HCT116 (cell line): ENCODE measurements at regions not wholly inside any gene's neighbourhood (a gene's known extent, or its start where the extent isn't known, plus 50 kb on each side); places are given as distances from the start of the nearest gene placed in this dataset.

ENCODE experiments used
- ATAC-seq: fragments of 200-7000 bp; cut with Tn5 transposase; 2 replicates; pipeline ENCODE4 v1.9.1; 2020; ENCODE audit warnings: mild to moderate bottlenecking, moderate library complexity
- BruUV-seq: library from RNA; stranded (reverse); fragments of 400-500 nt; replicated peaks from 2 replicates; lab custom pipeline; 2021; lab: Mats Ljungman, UMichigan
- CTCF ChIA-PET: fragments of 300-600 bp; sonication (Branson Sonifier 250); formaldehyde crosslinking; loops from one replicate; lab custom pipeline; 2021; ENCODE audit warnings: antibody characterized with exemption; lab: Charles Lee
- POLR2A ChIA-PET: fragments of 300-600, 350-600 bp; sonication (Branson Sonifier 250); formaldehyde crosslinking; loops from one replicate; lab custom pipeline; 2021; ENCODE audit warnings: antibody characterized with exemption; lab: Charles Lee
- RAD21 ChIA-PET, 2 experiments: fragments of 300-600 bp; sonication (Branson Sonifier 250); formaldehyde crosslinking; loops; one replicate each; lab custom pipeline; 2023; ENCODE audit warnings: low total read pairs in 2 of 2; ENCODE audit not compliant: uncharacterized antibody in 2 of 2, unreplicated experiment in 2 of 2, low non-redundant PET in 1 of 2; lab: Charles Lee
- DNase-seq: peaks from one replicate; pipeline ENCODE4 v3.0.0-alpha.2; 2010; ENCODE audit warnings: low read depth, low spot score
- H2AFZ ChIP-seq: fragments of 200-600 bp; shearing (Covaris generic), sonication (generic); 2 replicates; pipeline ENCODE4 v1.6.1; 2017; ENCODE audit warnings: low read depth, mixed run types, mixed read lengths, antibody characterized with exemption, low read length; ENCODE audit not compliant: poor library complexity, severe bottlenecking
- H3K27ac ChIP-seq: 2 replicates; pipeline ENCODE4 v1.5.1; 2012; ENCODE audit warnings: low read depth, low read length
- H3K27me3 ChIP-seq: fragments of 200-600 bp; sonication (generic); 2 replicates; pipeline ENCODE4 v1.6.1; 2016; ENCODE audit warnings: mixed run types, low read length, mixed read lengths; ENCODE audit not compliant: insufficient read depth
- H3K36me3 ChIP-seq, 2 experiments: fragments of 200-500 bp in 1 of 2; fragments of 200-600 bp in 1 of 2; sonication (Bioruptor generic) in 1 of 2; sonication (generic) in 1 of 2; 2 replicates each; pipeline versions ENCODE4 v1.5.1 to v1.6.1; 2014 to 2016; ENCODE audit warnings: low read length in 2 of 2, inconsistent platforms in 1 of 2, mixed read lengths in 1 of 2, mixed run types in 1 of 2; ENCODE audit not compliant: insufficient read depth in 2 of 2, control insufficient read depth in 1 of 2
- H3K4me1 ChIP-seq, 2 experiments: fragments of 200-600 bp in 1 of 2; sonication (generic) in 1 of 2; 2 replicates each; pipeline versions ENCODE4 v1.5.1 to v1.6.1; 2012 to 2017; ENCODE audit warnings: low read length in 2 of 2, inconsistent platforms in 1 of 2, mild to moderate bottlenecking in 1 of 2, mixed read lengths in 1 of 2, mixed run types in 1 of 2, moderate library complexity in 1 of 2; ENCODE audit not compliant: insufficient read depth in 2 of 2, control insufficient read depth in 1 of 2
- H3K4me2 ChIP-seq: fragments of 200-600 bp; sonication (generic); 2 replicates; pipeline ENCODE4 v1.6.1; 2017; ENCODE audit warnings: mixed run types, low read length, mixed read lengths
- H3K4me3 ChIP-seq, 2 experiments: fragments of 200-600 bp in 1 of 2; sonication (generic) in 1 of 2; replicated peaks in 1 of 2; 2 replicates each; pipeline ENCODE4 v1.5.1; 2011 to 2016; ENCODE audit warnings: low read length in 2 of 2, control low read depth in 1 of 2, low read depth in 1 of 2, mild to moderate bottlenecking in 1 of 2, mixed read lengths in 1 of 2, mixed run types in 1 of 2
- H3K79me2 ChIP-seq: fragments of 200-600 bp; sonication (generic); 2 replicates; pipeline ENCODE4 v1.6.1; 2017; ENCODE audit warnings: mild to moderate bottlenecking, mixed run types, low read length, moderate library complexity, mixed read lengths; ENCODE audit not compliant: insufficient read depth
- H3K9ac ChIP-seq: fragments of 200-600 bp; sonication (generic); 2 replicates; pipeline ENCODE4 v1.6.1; 2016; ENCODE audit warnings: low read length, mixed read lengths
- H3K9me2 ChIP-seq: fragments of 200-600 bp; sonication (generic), shearing (Covaris generic); 2 replicates; pipeline ENCODE4 v1.6.1; 2017; ENCODE audit warnings: mixed run types, mild to moderate bottlenecking, moderate library complexity; ENCODE audit not compliant: insufficient read depth
- H3K9me3 ChIP-seq, 2 experiments: fragments of 200-500 bp in 1 of 2; fragments of 200-600 bp in 1 of 2; sonication (Bioruptor generic) in 1 of 2; sonication (generic) in 1 of 2; 2 replicates each; pipeline ENCODE4 v1.6.1; 2014 to 2017; ENCODE audit warnings: low read length in 2 of 2, mixed read lengths in 2 of 2, inconsistent platforms in 1 of 2, low read depth in 1 of 2, mild to moderate bottlenecking in 1 of 2, mixed run types in 1 of 2, moderate library complexity in 1 of 2; ENCODE audit not compliant: control insufficient read depth in 1 of 2, insufficient read depth in 1 of 2
- H4K20me1 ChIP-seq: fragments of 200-600 bp; sonication (generic), shearing (Covaris generic); 2 replicates; pipeline ENCODE4 v1.6.1; 2017; ENCODE audit warnings: mixed run types, mild to moderate bottlenecking, moderate library complexity; ENCODE audit not compliant: insufficient read depth
- CBX3 ChIP-seq: IDR thresholded peaks from 2 replicates; pipeline ENCODE4 v1.6.1; 2012; ENCODE audit warnings: low read depth
- CEBPB ChIP-seq: IDR thresholded peaks from 2 replicates; pipeline ENCODE4 v1.6.1; 2012; ENCODE audit warnings: low read depth
- ELF1 ChIP-seq: IDR thresholded peaks from 2 replicates; pipeline ENCODE4 v1.6.1; 2012; ENCODE audit warnings: low read depth, borderline replicate concordance
- FOSL1 ChIP-seq: IDR thresholded peaks from 2 replicates; pipeline ENCODE4 v1.6.1; 2012; ENCODE audit warnings: low read depth
- POLR2A ChIP-seq: IDR thresholded peaks from 2 replicates; pipeline ENCODE4 v1.7.0; 2011; ENCODE audit warnings: borderline replicate concordance; ENCODE audit not compliant: insufficient read depth, insufficient read length; ENCODE audit errors: extremely low read depth
- REST ChIP-seq: IDR thresholded peaks from 2 replicates; pipeline ENCODE4 v1.6.1; 2012; ENCODE audit warnings: low read depth
- SP1 ChIP-seq: IDR thresholded peaks from 2 replicates; pipeline ENCODE4 v1.6.1; 2012; ENCODE audit warnings: low read depth
- TCF7L2 ChIP-seq: IDR thresholded peaks from 2 replicates; pipeline ENCODE4 v1.7.0; 2011; ENCODE audit warnings: borderline replicate concordance, inconsistent platforms; ENCODE audit not compliant: insufficient read depth, insufficient read length; ENCODE audit errors: extremely low read depth
- YY1 ChIP-seq: IDR thresholded peaks from 2 replicates; pipeline ENCODE4 v1.6.1; 2011; ENCODE audit warnings: low read length, low read depth, moderate library complexity, mild to moderate bottlenecking; ENCODE audit not compliant: insufficient replicate concordance; ENCODE audit errors: extremely low read depth
- ZFX ChIP-seq: fragments of 450-650 bp; IDR thresholded peaks from 2 replicates; pipeline ENCODE4 v1.6.1; 2017
- ZNF274 ChIP-seq: fragments of 200-500 bp; sonication (Bioruptor generic); IDR thresholded peaks from 2 replicates; pipeline ENCODE4 v1.6.1; 2014; ENCODE audit warnings: mild to moderate bottlenecking, low read depth, low read length, inconsistent platforms
- intact Hi-C: fragments of 100-400 bp; cut with micrococcal nuclease; formaldehyde crosslinking; loops from 2 replicates; pipeline ENCODE4 v1.10.0; 2022
- TF ChIP-seq, protein P1 (sequence below): IDR thresholded peaks from 2 replicates; pipeline ENCODE4 v1.6.1; 2012
- TF ChIP-seq, protein P2 (sequence below), 3 experiments: fragments of 200-600 bp in 1 of 3; sonication (generic) in 1 of 3; IDR thresholded peaks in 2 of 3; conservative IDR thresholded peaks in 1 of 3; 2 replicates each; pipeline ENCODE4 v1.5.1; 2012 to 2017; ENCODE audit warnings: low read depth in 2 of 3, low read length in 2 of 3, antibody characterized with exemption in 1 of 3, borderline replicate concordance in 1 of 3, control low read depth in 1 of 3, mild to moderate bottlenecking in 1 of 3, mixed read lengths in 1 of 3, mixed run types in 1 of 3, moderate library complexity in 1 of 3; ENCODE audit not compliant: insufficient read depth in 1 of 3

DNA sequence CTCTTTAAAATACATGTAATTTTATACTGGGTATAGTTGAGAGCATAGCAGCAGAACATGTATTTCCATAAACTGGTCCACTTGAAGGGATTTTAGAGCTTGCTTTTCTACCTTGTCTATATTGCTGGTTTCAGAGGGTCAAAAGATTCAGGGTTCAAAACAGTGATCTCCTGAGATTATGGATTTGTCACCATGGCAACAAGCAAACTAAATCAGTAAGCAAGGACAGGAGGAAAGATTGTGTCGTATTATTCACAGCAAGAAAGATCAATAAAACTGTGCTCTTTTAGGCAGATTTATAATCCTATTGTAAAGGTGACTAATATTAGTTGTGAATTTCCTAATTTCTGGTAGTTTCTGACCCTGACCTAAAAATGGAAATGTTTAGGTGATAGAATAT lies 496.4 kb downstream of the LMO7 start:
- H3K36me3 ChIP-seq, result no peaks in the 10 kb centered on the region
- H3K4me3 ChIP-seq, result no peak overlapping the region
- CTCF ChIA-PET, result no interaction called here
- no peaks in the 10 kb centered on the region for H3K79me2 ChIP-seq
- no TSS peak for BruUV-seq
- no peak overlapping the region for H2AFZ ChIP-seq
- no peaks in the 10 kb centered on the region for H3K4me1 ChIP-seq
- H3K27ac ChIP-seq, result no peak overlapping the region
- no peaks in the 10 kb centered on the region for H3K27me3 ChIP-seq
- H3K9me3 ChIP-seq, result no peaks in the 10 kb centered on the region
- TF ChIP-seq FOSL1 (no peak), REST (no peak), TCF7L2 (no peak), ZNF274 (no peak), YY1 (no peak), SP1 (no peak), CBX3 (no peak), CEBPB (no peak), POLR2A (no peak), ELF1 (no peak), ZFX (no peak)
- TF ChIP-seq, protein P1, sequence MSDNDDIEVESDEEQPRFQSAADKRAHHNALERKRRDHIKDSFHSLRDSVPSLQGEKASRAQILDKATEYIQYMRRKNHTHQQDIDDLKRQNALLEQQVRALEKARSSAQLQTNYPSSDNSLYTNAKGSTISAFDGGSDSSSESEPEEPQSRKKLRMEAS, result no peak
- TF ChIP-seq, protein P2, sequence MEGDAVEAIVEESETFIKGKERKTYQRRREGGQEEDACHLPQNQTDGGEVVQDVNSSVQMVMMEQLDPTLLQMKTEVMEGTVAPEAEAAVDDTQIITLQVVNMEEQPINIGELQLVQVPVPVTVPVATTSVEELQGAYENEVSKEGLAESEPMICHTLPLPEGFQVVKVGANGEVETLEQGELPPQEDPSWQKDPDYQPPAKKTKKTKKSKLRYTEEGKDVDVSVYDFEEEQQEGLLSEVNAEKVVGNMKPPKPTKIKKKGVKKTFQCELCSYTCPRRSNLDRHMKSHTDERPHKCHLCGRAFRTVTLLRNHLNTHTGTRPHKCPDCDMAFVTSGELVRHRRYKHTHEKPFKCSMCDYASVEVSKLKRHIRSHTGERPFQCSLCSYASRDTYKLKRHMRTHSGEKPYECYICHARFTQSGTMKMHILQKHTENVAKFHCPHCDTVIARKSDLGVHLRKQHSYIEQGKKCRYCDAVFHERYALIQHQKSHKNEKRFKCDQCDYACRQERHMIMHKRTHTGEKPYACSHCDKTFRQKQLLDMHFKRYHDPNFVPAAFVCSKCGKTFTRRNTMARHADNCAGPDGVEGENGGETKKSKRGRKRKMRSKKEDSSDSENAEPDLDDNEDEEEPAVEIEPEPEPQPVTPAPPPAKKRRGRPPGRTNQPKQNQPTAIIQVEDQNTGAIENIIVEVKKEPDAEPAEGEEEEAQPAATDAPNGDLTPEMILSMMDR (IDR thresholded peaks at IDR 0.05 in 2 of 3, conservative IDR thresholded peaks at IDR 0.05 in 1 of 3; ENCODE audit: borderline replicate concordance in 1 of 3, insufficient read depth in 1 of 3, low read depth in 2 of 3, low read length in 2 of 3), result no peak
- RAD21 ChIA-PET, result no interaction called here
- H4K20me1 ChIP-seq, result no peaks in the 10 kb centered on the region
- POLR2A ChIA-PET, result no interaction called here
- no peak for ATAC-seq
- H3K9me2 ChIP-seq, result no peaks in the 10 kb centered on the region
- no peak for DNase-seq
- no peak overlapping the region for H3K9ac ChIP-seq
- intact Hi-C loops, result no loop called here
- H3K4me2 ChIP-seq, result no peak overlapping the region
